HG03159 (cell line): ENCODE measurements at regions not wholly inside any gene's neighbourhood (a gene's known extent, or its start where the extent isn't known, plus 50 kb on each side); places are given as distances from the start of the nearest gene placed in this dataset.

Source experiments
- ATAC-seq: cut with Tn5 transposase; IDR thresholded peaks from one replicate; pipeline ENCODE4 v1.9.1; 2021; ENCODE audit warnings: mild to moderate bottlenecking, moderate library complexity; ENCODE audit not compliant: unreplicated experiment

- ATAC-seq = no peak
Measured at GRCh38 chr3:55183201-55183600, 255.3 kb upstream of the LRTM1 start.

GRCh38 chr3:55180936-55181535 lies 253.2 kb upstream of the LRTM1 start:
- ATAC-seq = peak; percentile 70

- ATAC-seq = no peak
Measured at GRCh38 chr3:55180161-55180560, 252.3 kb upstream of the LRTM1 start.

GRCh38 chr3:55178336-55178735 lies 250.5 kb upstream of the LRTM1 start:
- ATAC-seq = no peak

GRCh38 chr3:55177749-55178148 lies 249.9 kb upstream of the LRTM1 start:
- ATAC-seq = no peak

- no peak for ATAC-seq
Measured at GRCh38 chr3:55175423-55175822, 247.6 kb upstream of the LRTM1 start.

- no peak for ATAC-seq
Measured at GRCh38 chr3:55174747-55175146, 246.9 kb upstream of the LRTM1 start.

- no peak for ATAC-seq
Measured at GRCh38 chr3:55173504-55173903, 245.6 kb upstream of the LRTM1 start.

GRCh38 chr3:55172913-55173312 lies 245.1 kb upstream of the LRTM1 start:
- no peak for ATAC-seq

GRCh38 chr3:55170444-55170843 lies 242.6 kb upstream of the LRTM1 start:
- no peak for ATAC-seq

- ATAC-seq = no peak
Measured at GRCh38 chr3:55169608-55170072, 241.8 kb upstream of the LRTM1 start.

- ATAC-seq = no peak
Measured at GRCh38 chr3:55169161-55169560, 241.3 kb upstream of the LRTM1 start.

- ATAC-seq = no peak
Measured at GRCh38 chr3:55167586-55168317, 239.9 kb upstream of the LRTM1 start.

GRCh38 chr3:55166576-55167555 lies 239.0 kb upstream of the LRTM1 start:
- ATAC-seq = no peak

GRCh38 chr3:55165704-55166405 lies 238.0 kb upstream of the LRTM1 start:
- ATAC-seq = no peak

- ATAC-seq = no peak
Measured at GRCh38 chr3:55165278-55165677, 237.4 kb upstream of the LRTM1 start.

GRCh38 chr3:55164876-55165275 lies 237.0 kb upstream of the LRTM1 start:
- no peak for ATAC-seq

- no peak for ATAC-seq
Measured at GRCh38 chr3:55164191-55164590, 236.3 kb upstream of the LRTM1 start.

- no peak for ATAC-seq
Measured at GRCh38 chr3:55163421-55163820, 235.6 kb upstream of the LRTM1 start.

GRCh38 chr3:55162031-55162795 lies 234.4 kb upstream of the LRTM1 start:
- ATAC-seq = no peak
